ENCODE measurements at regions not wholly inside any gene's neighbourhood (a gene's known extent, or its start where the extent isn't known, plus 50 kb on each side); places are given as distances from the start of the nearest gene placed in this dataset.
"Not testable (repeated sequence)": the region's sequence is repeated elsewhere in the genome, so short reads cannot be mapped to it uniquely, and the experiment has no call there.

DNA sequence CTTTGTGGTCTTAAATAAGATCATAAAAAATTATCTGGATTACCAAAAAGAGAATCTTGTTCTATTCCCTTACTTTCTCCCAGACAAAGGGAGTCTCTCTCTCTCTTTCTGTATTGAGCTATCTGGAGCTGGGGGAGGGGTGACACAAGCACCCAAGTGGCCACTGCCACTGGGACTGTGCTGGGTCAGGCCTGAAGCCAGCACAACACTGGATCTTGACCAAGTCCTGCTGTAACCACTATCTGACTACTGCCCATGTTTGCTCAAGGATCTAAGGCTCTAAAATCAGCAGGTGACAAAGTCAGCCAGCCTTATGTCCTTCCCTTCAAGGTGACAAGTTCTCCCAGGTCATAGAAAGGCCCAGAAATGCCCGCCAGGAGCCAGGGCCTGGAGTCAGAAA lies 75.0 kb upstream of the SPATA16 start:
- DNase-seq, result no peak

- DNase-seq, result no peak
These were observed 73.5 kb upstream of the SPATA16 start for GRCh38 chr3:173214576-173214975.

DNA sequence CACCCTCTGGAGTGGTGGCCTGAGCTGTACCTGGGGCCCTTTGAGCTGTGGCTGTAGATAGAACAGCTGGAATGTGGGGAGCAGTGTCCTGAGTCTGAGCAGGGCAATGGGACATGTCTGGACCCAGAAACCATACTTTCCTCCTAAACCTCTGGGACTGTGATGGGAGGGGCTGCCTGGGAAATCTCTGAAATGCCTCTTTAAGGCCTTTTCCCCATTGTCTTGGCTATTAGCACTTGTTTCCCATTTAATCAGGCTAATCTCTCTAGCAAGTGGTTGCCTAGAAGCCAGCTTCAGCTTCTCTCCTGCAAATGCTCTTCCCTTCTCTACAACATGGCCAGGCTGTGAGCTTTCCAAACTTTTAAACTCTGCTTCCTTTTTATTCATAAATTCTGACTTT lies 58.5 kb upstream of the SPATA16 start:
- no peak for DNase-seq

GRCh38 chr3:173194868-173195267 lies 53.8 kb upstream of the SPATA16 start:
- not testable (repeated sequence) for DNase-seq

DNA sequence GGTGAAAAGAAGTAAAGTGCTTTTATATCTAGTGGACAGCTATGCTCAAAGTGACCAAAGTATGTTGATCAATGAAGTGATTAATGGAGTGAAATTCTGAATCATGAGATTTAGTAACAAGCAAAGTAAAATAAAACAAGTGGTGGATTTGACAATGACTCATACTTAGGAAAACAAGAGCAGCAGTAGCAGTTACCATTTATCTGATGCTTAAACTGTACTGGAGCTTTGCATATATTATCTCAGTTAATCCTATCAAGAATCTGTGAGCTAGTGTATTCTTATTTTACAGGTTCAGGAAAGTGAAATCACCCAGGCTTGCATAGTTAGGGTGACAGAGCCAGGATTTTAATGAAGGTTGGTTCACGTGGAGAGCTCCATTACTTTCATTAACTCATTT lies 50.6 kb upstream of the SPATA16 start:
- DNase-seq, result no peak
